Keratinocyte (primary cell): ENCODE measurements at regions not wholly inside any gene's neighbourhood (a gene's known extent, or its start where the extent isn't known, plus 50 kb on each side); places are given as distances from the start of the nearest gene placed in this dataset.
"Not testable (repeated sequence)": the region's sequence is repeated elsewhere in the genome, so short reads cannot be mapped to it uniquely, and the experiment has no call there.

Experiments used
- DNase-seq: peaks from one replicate; pipeline ENCODE4 v3.0.0-alpha.2; 2011; ENCODE audit warnings: low read depth, missing footprints, low spot score
- FAIRE-seq: peaks from 2 replicates; lab custom pipeline; 2011; peaks lifted over from hg19 to GRCh38; lab: Jason Lieb, UNC
- H2AFZ ChIP-seq: 2 replicates; pipeline ENCODE4 v1.6.0; 2012; ENCODE audit warnings: low read length, control low read depth, inconsistent platforms; ENCODE audit not compliant: control insufficient read depth
- H3K27ac ChIP-seq: 2 replicates; pipeline ENCODE4 v1.5.1; 2011; ENCODE audit warnings: low read length; ENCODE audit not compliant: control insufficient read depth, insufficient read depth
- H3K27me3 ChIP-seq: 3 replicates; pipeline ENCODE4 v1.6.0; 2011; ENCODE audit warnings: low read length; ENCODE audit not compliant: control insufficient read depth, insufficient read depth; ENCODE audit errors: extremely low read depth
- H3K36me3 ChIP-seq, 2 experiments: 2 replicates in 1 of 2; 3 replicates in 1 of 2; pipeline ENCODE4 v1.5.1; 2011; ENCODE audit warnings: low read length in 2 of 2, mild to moderate bottlenecking in 1 of 2; ENCODE audit not compliant: control insufficient read depth in 2 of 2, insufficient read depth in 2 of 2; ENCODE audit errors: extremely low read depth in 1 of 2
- H3K4me1 ChIP-seq: 3 replicates; pipeline ENCODE4 v1.5.1; 2011; ENCODE audit warnings: low read length; ENCODE audit not compliant: control insufficient read depth, insufficient read depth; ENCODE audit errors: extremely low read depth
- H3K4me2 ChIP-seq: 3 replicates; pipeline ENCODE4 v1.6.0; 2011; ENCODE audit warnings: low read depth, low read length; ENCODE audit not compliant: control insufficient read depth, insufficient read depth; ENCODE audit errors: extremely low read depth
- H3K4me3 ChIP-seq, 3 experiments: fragments of 200-600 bp in 1 of 3; sonication (generic) in 1 of 3; 2 replicates in 2 of 3; 3 replicates in 1 of 3; pipeline ENCODE4 v1.5.1; 2011 to 2016; ENCODE audit warnings: low read length in 3 of 3, mild to moderate bottlenecking in 3 of 3, control low read depth in 2 of 3, inconsistent platforms in 1 of 3, low read depth in 1 of 3, mixed read lengths in 1 of 3, mixed run types in 1 of 3, moderate library complexity in 1 of 3; ENCODE audit not compliant: control insufficient read depth in 2 of 3, insufficient read depth in 2 of 3; ENCODE audit errors: extremely low read depth in 1 of 3
- H3K79me2 ChIP-seq: 2 replicates; pipeline ENCODE4 v1.6.0; 2012; ENCODE audit warnings: low read length; ENCODE audit not compliant: control insufficient read depth, insufficient read depth
- H3K9ac ChIP-seq: 3 replicates; pipeline ENCODE4 v1.6.0; 2011; ENCODE audit warnings: low read length; ENCODE audit not compliant: control insufficient read depth, insufficient read depth; ENCODE audit errors: extremely low read depth
- H3K9me1 ChIP-seq: 3 replicates; pipeline ENCODE4 v1.6.0; 2011; ENCODE audit warnings: low read length; ENCODE audit not compliant: control insufficient read depth, insufficient read depth; ENCODE audit errors: extremely low read depth
- H3K9me3 ChIP-seq: 2 replicates; pipeline ENCODE4 v1.5.1; 2012; ENCODE audit warnings: low read depth, low read length; ENCODE audit not compliant: control insufficient read depth
- H4K20me1 ChIP-seq: 3 replicates; pipeline ENCODE4 v1.6.0; 2011; ENCODE audit warnings: low read length; ENCODE audit not compliant: control insufficient read depth, insufficient read depth; ENCODE audit errors: extremely low read depth
- EZH2 ChIP-seq: IDR thresholded peaks from one replicate; pipeline ENCODE4 v1.6.1; 2012; ENCODE audit warnings: inconsistent platforms, mild to moderate bottlenecking, low read length, moderate library complexity
- dilution Hi-C: fragments of 300-500 bp; cut with MboI; formaldehyde crosslinking; loops from one replicate; pipeline ENCODE4 v1.7.0; 2020; ENCODE audit warnings: low sequenced_read_pairs; ENCODE audit not compliant: extremely low pct_ligation_motif_present
- TF ChIP-seq, protein P1 (sequence below), 3 experiments: IDR thresholded peaks in 1 of 3; conservative IDR thresholded peaks in 1 of 3; optimal IDR thresholded peaks in 1 of 3; 2 replicates in 2 of 3; 3 replicates in 1 of 3; pipeline versions ENCODE3 to v1.5.1; 2011; ENCODE audit warnings: low read length in 3 of 3, mild to moderate bottlenecking in 3 of 3, moderate library complexity in 2 of 3, control low read depth in 1 of 3, inconsistent platforms in 1 of 3; ENCODE audit not compliant: insufficient read depth in 2 of 3; ENCODE audit errors: extremely low read depth in 1 of 3

DNA sequence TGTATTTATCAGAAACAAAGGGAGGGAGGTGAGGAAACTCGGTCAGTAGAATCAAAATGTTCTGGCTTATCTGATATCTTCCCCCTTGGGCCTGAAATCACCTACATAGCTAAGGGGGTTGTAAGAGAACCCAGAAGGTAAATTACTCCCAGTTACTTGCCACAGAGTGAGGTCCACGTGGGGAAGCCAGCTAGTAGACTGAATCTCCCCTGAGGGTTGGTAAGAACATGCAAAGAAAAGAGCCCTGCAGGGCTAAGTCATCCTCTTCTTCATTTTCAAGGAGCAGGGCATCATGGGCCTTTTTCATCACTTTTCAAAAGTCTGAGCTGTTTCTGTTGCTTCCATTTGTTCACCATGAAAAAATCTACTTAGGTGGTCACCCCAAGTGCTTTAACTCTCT, 115.4 kb downstream of the QRSL1 start:
- no peaks in the 10 kb centered on the region for H3K36me3 ChIP-seq
- DNase-seq (no peak), FAIRE-seq (no peak)
- H3K4me1 ChIP-seq: peaks cover 52% of the 10 kb centered on the region
- no peak overlapping the region for H3K4me2 ChIP-seq
- H3K4me3 ChIP-seq: no peak overlapping the region
- H3K9me3 ChIP-seq: no peaks in the 10 kb centered on the region
- dilution Hi-C loops: no loop called here
- no peaks in the 10 kb centered on the region for H3K9me1 ChIP-seq
- H2AFZ ChIP-seq: no peak overlapping the region
- no peaks in the 10 kb centered on the region for H4K20me1 ChIP-seq
- H3K9ac ChIP-seq: no peak overlapping the region
- H3K27ac ChIP-seq: no peak overlapping the region
- TF ChIP-seq, protein P1, sequence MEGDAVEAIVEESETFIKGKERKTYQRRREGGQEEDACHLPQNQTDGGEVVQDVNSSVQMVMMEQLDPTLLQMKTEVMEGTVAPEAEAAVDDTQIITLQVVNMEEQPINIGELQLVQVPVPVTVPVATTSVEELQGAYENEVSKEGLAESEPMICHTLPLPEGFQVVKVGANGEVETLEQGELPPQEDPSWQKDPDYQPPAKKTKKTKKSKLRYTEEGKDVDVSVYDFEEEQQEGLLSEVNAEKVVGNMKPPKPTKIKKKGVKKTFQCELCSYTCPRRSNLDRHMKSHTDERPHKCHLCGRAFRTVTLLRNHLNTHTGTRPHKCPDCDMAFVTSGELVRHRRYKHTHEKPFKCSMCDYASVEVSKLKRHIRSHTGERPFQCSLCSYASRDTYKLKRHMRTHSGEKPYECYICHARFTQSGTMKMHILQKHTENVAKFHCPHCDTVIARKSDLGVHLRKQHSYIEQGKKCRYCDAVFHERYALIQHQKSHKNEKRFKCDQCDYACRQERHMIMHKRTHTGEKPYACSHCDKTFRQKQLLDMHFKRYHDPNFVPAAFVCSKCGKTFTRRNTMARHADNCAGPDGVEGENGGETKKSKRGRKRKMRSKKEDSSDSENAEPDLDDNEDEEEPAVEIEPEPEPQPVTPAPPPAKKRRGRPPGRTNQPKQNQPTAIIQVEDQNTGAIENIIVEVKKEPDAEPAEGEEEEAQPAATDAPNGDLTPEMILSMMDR (optimal IDR thresholded peaks at IDR 0.05 in 1 of 3, IDR thresholded peaks at IDR 0.05 in 1 of 3, conservative IDR thresholded peaks at IDR 0.05 in 1 of 3; ENCODE audit: extremely low read depth in 1 of 3, insufficient read depth in 2 of 3, low read length in 3 of 3): no peak
- TF ChIP-seq EZH2: no peak
- no peaks in the 10 kb centered on the region for H3K27me3 ChIP-seq
- no peaks in the 10 kb centered on the region for H3K79me2 ChIP-seq

DNA sequence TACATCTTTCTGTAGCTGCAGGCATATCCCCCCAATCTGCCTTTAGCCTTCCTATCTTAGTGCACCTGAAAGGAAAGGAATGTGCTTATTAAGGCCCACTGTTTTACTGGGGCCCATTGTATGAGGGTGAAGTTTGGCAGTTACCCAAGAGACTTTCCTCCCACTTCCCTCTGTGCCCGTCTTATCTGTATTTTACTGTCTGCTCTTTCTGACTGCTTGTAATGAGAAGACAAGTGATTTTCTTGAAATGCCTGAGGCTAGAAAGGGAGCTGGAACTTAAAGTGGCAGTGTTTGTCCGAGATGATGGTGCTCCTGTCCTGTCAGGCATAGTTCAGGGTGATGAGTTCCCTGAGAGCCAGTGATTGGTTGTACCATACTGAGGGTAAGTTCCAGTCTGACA, 114.7 kb downstream of the QRSL1 start:
- H3K27ac ChIP-seq, H4K20me1 ChIP-seq, H2AFZ ChIP-seq, H3K79me2 ChIP-seq, H3K4me2 ChIP-seq, DNase-seq, FAIRE-seq, H3K9me1 ChIP-seq, H3K9me3 ChIP-seq, dilution Hi-C loops, H3K27me3 ChIP-seq, H3K9ac ChIP-seq, H3K4me3 ChIP-seq, H3K36me3 ChIP-seq: not testable (repeated sequence)
- peaks cover 52% of the 10 kb centered on the region for H3K4me1 ChIP-seq

DNA sequence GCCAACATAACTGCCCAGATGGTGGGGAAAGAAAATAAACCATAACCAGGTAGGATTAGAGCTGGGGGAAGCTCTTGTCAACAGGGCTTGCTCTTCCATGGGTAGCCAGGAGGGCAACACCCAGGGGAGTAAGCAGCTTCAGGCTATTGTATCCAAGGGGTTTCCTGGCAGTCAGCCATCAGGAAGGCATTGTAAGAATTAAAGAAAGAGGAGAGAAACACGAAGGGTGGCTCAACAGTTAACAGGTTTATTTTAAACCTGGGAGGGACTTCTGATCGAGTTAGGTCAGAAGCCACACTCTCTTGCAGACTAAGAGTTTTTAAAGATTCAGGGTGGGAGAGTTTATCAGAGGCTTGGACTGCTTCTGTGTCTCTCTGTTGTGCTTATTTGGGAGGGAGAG, 114.2 kb downstream of the QRSL1 start:
- H3K36me3 ChIP-seq: no peaks in the 10 kb centered on the region
- H2AFZ ChIP-seq: no peak overlapping the region
- H3K27me3 ChIP-seq: no peaks in the 10 kb centered on the region
- no peak overlapping the region for H3K27ac ChIP-seq
- dilution Hi-C loops: no loop called here
- H4K20me1 ChIP-seq: no peaks in the 10 kb centered on the region
- DNase-seq (no peak), FAIRE-seq (no peak)
- H3K79me2 ChIP-seq: no peaks in the 10 kb centered on the region
- H3K4me2 ChIP-seq: no peak overlapping the region
- H3K9me3 ChIP-seq: no peaks in the 10 kb centered on the region
- no peak for TF ChIP-seq EZH2
- TF ChIP-seq, protein P1 (optimal IDR thresholded peaks at IDR 0.05 in 1 of 3, IDR thresholded peaks at IDR 0.05 in 1 of 3, conservative IDR thresholded peaks at IDR 0.05 in 1 of 3; ENCODE audit: extremely low read depth in 1 of 3, insufficient read depth in 2 of 3, low read length in 3 of 3): no peak
- no peak overlapping the region for H3K9ac ChIP-seq
- no peaks in the 10 kb centered on the region for H3K9me1 ChIP-seq
- peaks cover 50% of the 10 kb centered on the region for H3K4me1 ChIP-seq
- no peak overlapping the region for H3K4me3 ChIP-seq
